Hippocampal formation (tissue), 2 donors: ENCODE measurements at regions not wholly inside any gene's neighbourhood (a gene's known extent, or its start where the extent isn't known, plus 50 kb on each side); places are given as distances from the start of the nearest gene placed in this dataset.
"Not testable (repeated sequence)": the region's sequence is repeated elsewhere in the genome, so short reads cannot be mapped to it uniquely, and the experiment has no call there.

ENCODE experiments used
- DNase-seq, 2 donors: peaks; one replicate each; lab custom pipeline; 2025; lab: John Stamatoyannopoulos, UW

- DNase-seq: no peak
These were observed 128.0 kb downstream of the TENT5A start for GRCh38 chr6:81624453-81624852.

- no peak for DNase-seq
These were observed 129.2 kb downstream of the TENT5A start for GRCh38 chr6:81623106-81623759.

GRCh38 chr6:81621816-81622395 lies 130.6 kb downstream of the TENT5A start:
- no peak for DNase-seq

- no peak for DNase-seq
These were observed 138.2 kb downstream of the TENT5A start for GRCh38 chr6:81614292-81614691.

- DNase-seq: no peak
These were observed 138.9 kb downstream of the TENT5A start for GRCh38 chr6:81613606-81614005.

- no peak for DNase-seq
These were observed 140.3 kb downstream of the TENT5A start for GRCh38 chr6:81612136-81612535.

GRCh38 chr6:81609736-81610135 lies 142.7 kb downstream of the TENT5A start:
- no peak for DNase-seq

GRCh38 chr6:81608776-81609175 lies 143.7 kb downstream of the TENT5A start:
- DNase-seq: no peak

- DNase-seq: no peak
These were observed 145.5 kb downstream of the TENT5A start for GRCh38 chr6:81606965-81607381.

- no peak for DNase-seq
These were observed 147.0 kb downstream of the TENT5A start for GRCh38 chr6:81605526-81605925.

GRCh38 chr6:81601918-81602317 lies 150.6 kb downstream of the TENT5A start:
- DNase-seq: no peak

- not testable (repeated sequence) for DNase-seq
These were observed 152.0 kb downstream of the TENT5A start for GRCh38 chr6:81600488-81600887.

GRCh38 chr6:81594501-81594900 lies 158.0 kb downstream of the TENT5A start:
- DNase-seq: no peak

- DNase-seq: no peak
These were observed 162.2 kb downstream of the TENT5A start for GRCh38 chr6:81590314-81590691.

- no peak for DNase-seq
These were observed 162.8 kb downstream of the TENT5A start for GRCh38 chr6:81589465-81590313.

- not testable (repeated sequence) for DNase-seq
These were observed 166.8 kb downstream of the TENT5A start for GRCh38 chr6:81585686-81586085.

GRCh38 chr6:81584156-81584555 lies 168.3 kb downstream of the TENT5A start:
- DNase-seq: not testable (repeated sequence)

GRCh38 chr6:81575442-81575841 lies 177.0 kb downstream of the TENT5A start:
- no peak for DNase-seq

GRCh38 chr6:81572020-81572419 lies 180.5 kb downstream of the TENT5A start:
- DNase-seq: no peak

GRCh38 chr6:81570681-81571080 lies 181.8 kb downstream of the TENT5A start:
- no peak for DNase-seq

- DNase-seq: no peak
These were observed 183.5 kb downstream of the TENT5A start for GRCh38 chr6:81568973-81569372.

- no peak for DNase-seq
These were observed 187.4 kb downstream of the TENT5A start for GRCh38 chr6:81565071-81565470.

GRCh38 chr6:81564470-81565068 lies 187.9 kb downstream of the TENT5A start:
- no peak for DNase-seq
